HCT116 (cell line): ENCODE measurements at regions not wholly inside any gene's neighbourhood (a gene's known extent, or its start where the extent isn't known, plus 50 kb on each side); places are given as distances from the start of the nearest gene placed in this dataset.

Experiments
- ATF3 ChIP-seq: IDR thresholded peaks from 2 replicates; pipeline ENCODE4 v1.6.1; 2012
- CTCF ChIP-seq, 3 experiments: fragments of 200-600 bp in 1 of 3; sonication (generic) in 1 of 3; IDR thresholded peaks in 2 of 3; conservative IDR thresholded peaks in 1 of 3; 2 replicates each; pipeline ENCODE4 v1.5.1; 2012 to 2017; ENCODE audit warnings: low read depth in 2 of 3, low read length in 2 of 3, antibody characterized with exemption in 1 of 3, borderline replicate concordance in 1 of 3, control low read depth in 1 of 3, mild to moderate bottlenecking in 1 of 3, mixed read lengths in 1 of 3, mixed run types in 1 of 3, moderate library complexity in 1 of 3; ENCODE audit not compliant: insufficient read depth in 1 of 3
- EGR1 ChIP-seq: IDR thresholded peaks from 2 replicates; pipeline ENCODE4 v1.6.1; 2012; ENCODE audit warnings: low read depth
- EZH2phosphoT487 ChIP-seq: fragments of 200-600 bp; IDR thresholded peaks from 2 replicates; pipeline ENCODE4 v1.6.1; 2018; ENCODE audit warnings: antibody characterized with exemption, borderline replicate concordance
- JUND ChIP-seq: IDR thresholded peaks from 2 replicates; pipeline ENCODE4 v1.6.1; 2012
- POLR2A ChIP-seq: IDR thresholded peaks from 2 replicates; pipeline ENCODE4 v1.7.0; 2011; ENCODE audit warnings: borderline replicate concordance; ENCODE audit not compliant: insufficient read depth, insufficient read length; ENCODE audit errors: extremely low read depth
- YY1 ChIP-seq: IDR thresholded peaks from 2 replicates; pipeline ENCODE4 v1.6.1; 2011; ENCODE audit warnings: low read length, low read depth, moderate library complexity, mild to moderate bottlenecking; ENCODE audit not compliant: insufficient replicate concordance; ENCODE audit errors: extremely low read depth
- ZBTB33 ChIP-seq: IDR thresholded peaks from 2 replicates; pipeline ENCODE4 v1.6.1; 2011; ENCODE audit warnings: mild to moderate bottlenecking, low read length, moderate library complexity; ENCODE audit not compliant: insufficient replicate concordance; ENCODE audit errors: extremely low read depth

- no peak for TF ChIP-seq POLR2A
- TF ChIP-seq CTCF (IDR thresholded peaks at IDR 0.05 in 2 of 3, conservative IDR thresholded peaks at IDR 0.05 in 1 of 3; ENCODE audit: borderline replicate concordance in 1 of 3, insufficient read depth in 1 of 3, low read depth in 2 of 3, low read length in 2 of 3): no peak
- TF ChIP-seq JUND: no peak
- TF ChIP-seq ZBTB33: no peak
- TF ChIP-seq EGR1: no peak
- no peak for TF ChIP-seq ATF3
- no peak for TF ChIP-seq YY1
- no peak for TF ChIP-seq EZH2phosphoT487
Measured at GRCh38 chr10:88026031-88026430, 162.6 kb downstream of the PTEN start.
